Stimulated activated CD4-positive, alpha-beta T cell treated with anti-CD3 and anti-CD28 coated beads, TNF-alpha, amount 100 ng/mL, for 48 hours (primary cell): ENCODE measurements at regions not wholly inside any gene's neighbourhood (a gene's known extent, or its start where the extent isn't known, plus 50 kb on each side); places are given as distances from the start of the nearest gene placed in this dataset.

Experiments used
- DNase-seq, 3 donors: peaks; one replicate each; pipeline ENCODE4 v3.0.0-alpha.2; 2020; ENCODE audit warnings: low read depth in 3 of 3

GRCh38 chr16:55264949-55265348, 59.1 kb upstream of the IRX6 start:
- DNase-seq: no peak

GRCh38 chr16:55265926-55266325, 58.1 kb upstream of the IRX6 start:
- no peak for DNase-seq

DNA sequence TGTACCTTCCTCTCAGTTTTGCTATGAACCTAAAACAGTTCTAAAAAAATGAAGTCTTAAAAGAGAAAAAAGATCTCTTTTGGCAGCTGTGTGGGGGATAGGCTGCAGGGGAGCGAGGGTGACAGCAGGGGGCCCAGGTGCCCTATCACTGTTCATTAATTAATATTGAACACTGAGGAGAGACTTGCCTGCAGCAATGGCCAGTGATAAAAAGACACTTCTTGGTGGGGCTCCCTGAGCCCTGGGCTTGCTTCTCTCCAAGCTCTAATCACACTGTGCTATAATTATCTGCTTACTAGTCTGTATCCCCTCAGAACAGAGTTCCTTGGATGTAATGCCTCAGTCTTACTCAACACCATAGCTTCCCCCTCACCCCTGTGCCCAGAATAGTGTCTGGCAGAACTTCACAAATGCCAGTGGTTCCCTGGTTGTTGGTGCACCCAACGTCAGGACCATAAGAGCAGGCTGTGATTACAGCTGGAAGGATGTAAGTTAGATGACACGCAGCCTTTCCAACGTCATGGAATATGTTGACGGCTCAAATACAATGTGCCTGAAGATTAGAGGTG, 52.0 kb upstream of the IRX6 start:
- DNase-seq: no peak

- no peak for DNase-seq
Measured at GRCh38 chr16:55272744-55273143, 51.3 kb upstream of the IRX6 start.

GRCh38 chr16:55273356-55273755, 50.6 kb upstream of the IRX6 start:
- no peak for DNase-seq

DNA sequence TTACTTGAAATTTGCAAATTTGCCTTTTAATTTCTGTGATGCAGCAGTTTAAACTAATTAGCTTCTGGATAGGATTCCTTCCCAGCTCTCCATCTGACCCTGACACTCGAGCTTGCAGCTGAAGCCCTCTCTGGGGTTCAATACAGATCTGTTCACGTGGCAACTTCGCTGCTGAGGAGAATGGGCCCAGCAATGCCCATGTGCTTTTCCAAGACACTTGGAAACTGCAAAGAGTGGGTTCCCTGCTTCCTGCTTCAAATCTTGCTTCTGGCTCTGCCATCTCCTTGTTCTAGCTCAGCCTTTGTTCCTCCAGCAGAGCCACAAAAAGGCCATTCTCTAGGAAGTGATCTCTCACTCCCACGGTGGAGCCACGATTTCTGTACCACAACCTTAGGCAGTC, 50.0 kb upstream of the IRX6 start:
- DNase-seq: no peak
